Esophagus squamous epithelium (tissue), 4 donors: ENCODE measurements at regions not wholly inside any gene's neighbourhood (a gene's known extent, or its start where the extent isn't known, plus 50 kb on each side); places are given as distances from the start of the nearest gene placed in this dataset.

Source experiments
- POLR2A ChIP-seq, 4 donors: fragments of 450-650 bp; IDR thresholded peaks; one replicate each; pipeline ENCODE4 v1.6.1; 2017; ENCODE audit warnings: antibody characterized with exemption in 4 of 4, mild to moderate bottlenecking in 4 of 4, moderate library complexity in 3 of 4
- TF ChIP-seq, protein P1 (sequence below), 6 experiments: fragments of 450-650 bp in 4 of 6; fragments of 200-600 bp in 2 of 6; sonication (generic) in 2 of 6; IDR thresholded peaks; one replicate each; pipeline ENCODE4 v1.5.1; 2016 to 2019; ENCODE audit warnings: antibody characterized with exemption in 6 of 6, mild to moderate bottlenecking in 4 of 6, moderate library complexity in 4 of 6

- TF ChIP-seq, protein P1, sequence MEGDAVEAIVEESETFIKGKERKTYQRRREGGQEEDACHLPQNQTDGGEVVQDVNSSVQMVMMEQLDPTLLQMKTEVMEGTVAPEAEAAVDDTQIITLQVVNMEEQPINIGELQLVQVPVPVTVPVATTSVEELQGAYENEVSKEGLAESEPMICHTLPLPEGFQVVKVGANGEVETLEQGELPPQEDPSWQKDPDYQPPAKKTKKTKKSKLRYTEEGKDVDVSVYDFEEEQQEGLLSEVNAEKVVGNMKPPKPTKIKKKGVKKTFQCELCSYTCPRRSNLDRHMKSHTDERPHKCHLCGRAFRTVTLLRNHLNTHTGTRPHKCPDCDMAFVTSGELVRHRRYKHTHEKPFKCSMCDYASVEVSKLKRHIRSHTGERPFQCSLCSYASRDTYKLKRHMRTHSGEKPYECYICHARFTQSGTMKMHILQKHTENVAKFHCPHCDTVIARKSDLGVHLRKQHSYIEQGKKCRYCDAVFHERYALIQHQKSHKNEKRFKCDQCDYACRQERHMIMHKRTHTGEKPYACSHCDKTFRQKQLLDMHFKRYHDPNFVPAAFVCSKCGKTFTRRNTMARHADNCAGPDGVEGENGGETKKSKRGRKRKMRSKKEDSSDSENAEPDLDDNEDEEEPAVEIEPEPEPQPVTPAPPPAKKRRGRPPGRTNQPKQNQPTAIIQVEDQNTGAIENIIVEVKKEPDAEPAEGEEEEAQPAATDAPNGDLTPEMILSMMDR (IDR thresholded peaks at IDR 0.05), result no peak
- no peak for TF ChIP-seq POLR2A (IDR thresholded peaks at IDR 0.05)
Measured at GRCh38 chr17:36672403-36672918, 71.1 kb downstream of the MRM1 start.
